LHCN-M2 (cell line): ENCODE measurements at regions not wholly inside any gene's neighbourhood (a gene's known extent, or its start where the extent isn't known, plus 50 kb on each side); places are given as distances from the start of the nearest gene placed in this dataset.
"Not testable (repeated sequence)": the region's sequence is repeated elsewhere in the genome, so short reads cannot be mapped to it uniquely, and the experiment has no call there.

Experiments
- DNase-seq: peaks from one replicate; pipeline ENCODE4 v3.0.0-alpha.2; 2012; ENCODE audit warnings: low read depth

DNA sequence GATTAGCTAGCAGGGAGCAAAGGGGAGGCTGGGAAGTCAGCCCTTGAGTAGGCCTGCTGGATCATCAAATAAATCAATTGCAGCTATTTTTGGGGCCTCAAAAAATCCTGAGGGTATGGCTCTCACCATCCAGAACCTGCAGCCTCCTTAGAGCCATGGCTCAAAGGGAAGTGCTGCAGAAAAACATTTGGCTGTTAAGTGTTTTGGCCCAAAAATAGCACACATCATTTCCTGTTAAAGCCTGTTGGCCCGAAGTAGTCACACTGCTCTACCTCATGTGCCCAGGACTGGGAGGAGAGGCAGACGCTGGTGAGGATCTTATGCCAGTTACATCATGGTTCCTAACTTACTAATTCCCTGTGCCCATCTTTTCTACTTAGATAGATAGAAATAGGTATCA lies 176.8 kb upstream of the PLGLB1 start:
- DNase-seq: not testable (repeated sequence)

DNA sequence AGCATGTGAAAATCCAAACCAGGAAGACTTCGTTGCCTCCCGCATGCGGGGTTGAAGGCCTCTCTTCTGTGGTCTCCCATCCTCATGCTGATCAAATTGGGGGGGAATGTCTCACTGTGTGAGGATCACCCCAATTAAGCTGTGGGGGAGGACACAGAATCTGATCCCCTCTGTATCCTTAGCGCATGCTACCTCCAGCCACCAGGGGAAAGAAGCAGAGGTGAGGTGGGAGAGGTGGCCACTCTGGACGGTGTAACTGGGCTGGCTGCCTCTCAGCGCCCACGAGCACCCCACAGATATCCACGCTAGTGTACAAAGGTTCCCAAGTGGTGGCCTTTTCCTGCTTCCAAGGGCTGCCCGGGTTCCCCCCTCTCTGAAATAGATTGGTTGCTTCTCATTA lies 177.6 kb upstream of the PLGLB1 start:
- not testable (repeated sequence) for DNase-seq

DNA sequence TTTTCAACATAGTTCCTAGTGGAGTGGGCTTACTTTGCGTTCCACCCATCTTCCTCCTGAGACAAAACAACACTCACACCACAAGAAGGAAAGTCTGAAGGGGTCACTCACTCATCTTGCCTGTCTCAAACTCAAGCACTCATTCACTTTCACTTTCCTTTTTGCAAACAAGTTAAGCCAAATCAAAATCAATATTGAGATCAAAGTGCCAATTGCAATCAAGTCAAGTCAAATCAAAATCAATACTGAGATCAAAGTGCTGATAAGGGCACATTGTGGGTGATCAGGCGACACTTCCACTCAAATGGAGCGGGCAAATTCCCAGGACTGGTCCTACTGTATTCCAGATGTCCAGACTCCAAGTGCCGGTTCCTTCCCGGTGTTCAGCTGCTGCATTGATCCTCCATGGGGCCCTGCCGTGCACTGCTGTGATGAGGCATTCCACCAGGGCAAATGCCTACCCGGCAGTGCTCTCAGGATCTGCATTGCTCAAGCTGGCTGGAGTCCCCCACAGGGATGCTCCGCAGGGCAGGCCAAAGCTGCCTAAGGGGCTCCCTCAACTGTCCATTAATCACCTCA lies 183.0 kb upstream of the PLGLB1 start:
- not testable (repeated sequence) for DNase-seq

DNA sequence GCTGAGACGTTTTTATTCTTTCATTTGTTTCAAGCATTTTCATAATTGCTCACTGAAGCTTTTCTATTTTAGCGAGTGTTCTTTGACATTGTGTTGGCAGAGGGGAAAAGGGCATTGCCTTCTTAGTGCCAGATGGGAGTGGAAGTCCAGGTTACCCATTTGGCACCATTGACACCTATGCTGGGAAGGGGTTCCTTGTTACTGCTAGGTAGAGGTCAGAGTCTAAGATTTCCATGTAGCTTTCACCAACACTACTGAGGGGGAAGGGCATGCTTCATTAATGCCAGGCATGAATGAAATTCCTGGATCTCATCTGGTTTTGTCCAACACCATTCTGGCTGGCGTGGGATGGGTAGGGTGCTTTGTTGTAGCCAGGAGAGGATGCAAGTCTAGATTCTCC lies 191.3 kb upstream of the PLGLB1 start:
- not testable (repeated sequence) for DNase-seq

DNA sequence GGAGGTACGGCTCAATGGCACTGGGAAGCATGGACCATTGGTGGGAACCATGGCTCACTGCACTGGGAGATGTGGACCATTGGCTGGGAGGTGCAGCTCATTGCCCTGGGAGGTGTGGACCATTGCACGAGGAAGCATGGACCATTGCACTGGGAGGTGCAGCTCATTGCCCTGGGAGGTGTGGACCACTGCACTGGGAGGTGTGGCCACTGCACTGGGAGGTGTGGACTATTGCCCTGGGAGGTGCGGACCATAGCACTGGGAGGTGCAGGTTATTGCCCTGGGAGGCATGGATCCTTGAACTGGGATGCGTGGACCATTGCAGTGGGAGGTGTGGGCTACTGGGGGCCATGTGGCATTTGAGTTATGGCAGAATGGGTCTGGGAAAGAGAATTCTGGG lies 195.4 kb upstream of the PLGLB1 start:
- not testable (repeated sequence) for DNase-seq

DNA sequence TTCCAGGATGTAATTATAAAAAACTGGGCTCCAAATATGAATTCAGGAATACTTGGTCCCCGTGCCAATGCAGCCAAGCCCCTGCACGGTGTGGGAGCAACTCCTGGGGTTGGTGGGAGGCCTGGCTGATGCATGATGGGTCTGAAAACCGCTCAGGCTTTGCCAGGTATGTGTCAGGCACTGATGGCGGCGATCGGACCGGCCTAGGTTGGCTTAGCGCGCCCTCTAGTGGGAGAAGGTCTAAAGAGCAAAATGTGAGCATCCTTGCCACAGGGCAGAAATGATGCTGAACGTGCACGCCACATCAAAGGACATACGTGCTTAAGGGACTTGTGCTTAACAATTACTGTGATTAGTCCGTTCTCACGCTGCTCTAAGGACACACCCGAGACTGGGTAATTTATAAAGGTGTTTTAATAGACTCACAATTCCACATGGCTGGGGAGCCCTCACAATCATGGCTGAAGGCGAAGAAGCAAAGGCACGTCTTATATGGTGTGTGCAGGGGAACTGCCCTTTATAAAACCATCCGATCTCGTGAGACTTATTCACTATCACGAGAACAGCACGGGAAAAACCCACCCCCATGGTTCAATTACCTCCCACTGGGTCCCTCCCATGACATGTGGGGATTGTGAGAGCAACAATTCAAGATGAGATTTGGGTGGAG lies 196.2 kb upstream of the PLGLB1 start:
- not testable (repeated sequence) for DNase-seq

DNA sequence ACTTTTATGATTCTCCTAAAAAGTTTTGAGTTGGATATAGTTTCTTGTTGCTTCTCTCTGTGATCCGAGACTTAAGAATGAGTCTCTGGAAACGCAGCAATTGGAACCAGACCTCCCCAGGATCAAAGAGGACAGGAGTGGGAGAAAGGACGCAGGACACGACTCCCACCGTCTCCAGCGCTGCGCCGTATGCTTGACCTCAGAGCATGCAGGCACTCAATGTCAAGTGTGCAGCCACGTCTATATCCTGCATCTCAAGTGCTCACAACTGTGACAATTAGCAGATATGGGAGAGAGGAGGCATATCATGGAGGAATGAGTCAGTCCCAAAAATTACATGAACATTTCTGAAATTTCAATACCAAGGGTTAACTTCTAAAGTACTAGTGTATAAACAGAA lies 199.0 kb upstream of the PLGLB1 start:
- not testable (repeated sequence) for DNase-seq

DNA sequence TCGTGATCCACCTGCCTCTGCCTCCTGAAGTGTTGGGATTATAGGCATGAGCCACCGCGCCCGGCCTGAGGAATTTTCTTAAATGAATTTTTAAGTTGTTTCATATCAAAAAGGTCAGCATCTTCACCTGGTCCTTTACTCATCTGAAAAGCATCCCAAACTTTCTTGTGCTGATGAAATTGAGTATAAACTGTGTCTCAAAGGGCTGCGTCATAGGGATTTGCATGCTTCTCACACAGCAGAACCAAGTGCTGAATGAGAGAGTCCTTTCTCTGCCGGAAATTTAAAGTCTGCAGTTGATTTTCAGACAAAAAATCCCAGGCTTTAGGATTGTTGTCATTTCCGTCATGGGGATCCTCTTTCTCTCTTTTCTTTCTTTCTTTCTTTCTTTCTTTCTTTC lies 200.5 kb upstream of the PLGLB1 start:
- DNase-seq: peak; percentile 23

DNA sequence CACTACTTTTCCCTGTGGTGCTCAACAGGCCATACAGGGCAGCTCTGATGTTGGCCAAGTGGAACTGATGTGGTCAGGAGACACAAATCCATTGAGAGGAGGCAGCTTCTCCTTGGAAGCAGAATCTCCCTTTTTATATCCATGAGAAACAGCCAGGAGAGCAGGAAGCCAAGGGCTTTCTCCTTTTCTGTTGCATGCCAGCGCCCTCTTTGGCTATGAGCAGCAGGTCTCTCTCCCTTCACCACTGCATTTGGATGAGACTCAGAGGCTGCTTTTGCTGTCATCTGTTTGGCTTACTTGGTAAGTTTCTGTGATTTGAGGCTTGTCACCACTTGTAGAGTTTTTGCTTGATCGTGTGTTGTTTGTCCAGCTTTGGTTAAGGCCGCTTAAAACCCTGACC lies 202.2 kb upstream of the PLGLB1 start:
- DNase-seq: not testable (repeated sequence)

DNA sequence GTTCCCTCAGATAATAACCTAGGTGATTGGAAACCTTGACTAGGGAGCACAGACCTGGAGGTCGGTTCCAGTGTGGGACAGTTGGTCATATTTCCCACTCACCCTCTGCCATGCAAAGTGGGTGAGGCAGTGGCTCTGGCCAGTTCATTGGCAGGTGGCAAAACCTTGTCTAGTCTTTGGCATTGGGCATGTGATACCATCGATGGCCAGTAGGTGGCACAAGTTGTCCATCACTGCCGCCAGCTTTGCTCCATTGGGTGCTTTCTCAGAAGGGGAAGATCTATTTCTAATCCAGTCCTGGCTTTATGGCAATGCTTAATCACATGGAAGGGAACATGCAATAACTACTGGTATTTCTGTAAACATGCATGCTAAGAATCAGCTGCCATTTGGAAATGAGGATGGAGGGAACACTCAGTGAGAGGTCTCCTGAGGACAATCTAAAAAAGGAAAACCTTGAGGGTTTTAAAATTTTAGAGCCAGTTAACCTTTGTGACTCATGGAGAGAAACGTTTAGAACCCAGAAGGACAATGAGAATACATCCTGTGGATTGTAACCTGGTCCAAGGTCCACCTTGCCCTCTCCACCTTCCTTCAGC lies 207.5 kb upstream of the PLGLB1 start:
- peak; percentile 4 for DNase-seq

DNA sequence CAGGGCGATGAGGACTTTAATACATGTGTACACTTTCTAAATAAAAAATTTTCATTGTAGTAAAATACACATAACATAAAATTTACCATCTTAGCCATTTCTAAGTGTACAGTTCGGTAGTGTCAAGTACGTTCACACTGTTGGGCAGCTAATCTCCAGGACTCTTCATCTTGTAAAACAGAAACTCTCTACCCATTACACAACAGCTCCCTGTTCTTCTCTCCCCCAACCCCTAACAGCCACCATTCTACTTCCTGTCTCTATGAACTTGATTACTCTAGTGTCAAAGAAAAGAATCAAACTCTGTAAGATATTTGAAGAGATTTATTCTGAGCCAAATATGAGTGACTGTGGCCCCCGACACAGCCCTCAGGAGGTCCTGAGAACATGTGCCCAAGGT lies 208.3 kb upstream of the PLGLB1 start:
- not testable (repeated sequence) for DNase-seq

DNA sequence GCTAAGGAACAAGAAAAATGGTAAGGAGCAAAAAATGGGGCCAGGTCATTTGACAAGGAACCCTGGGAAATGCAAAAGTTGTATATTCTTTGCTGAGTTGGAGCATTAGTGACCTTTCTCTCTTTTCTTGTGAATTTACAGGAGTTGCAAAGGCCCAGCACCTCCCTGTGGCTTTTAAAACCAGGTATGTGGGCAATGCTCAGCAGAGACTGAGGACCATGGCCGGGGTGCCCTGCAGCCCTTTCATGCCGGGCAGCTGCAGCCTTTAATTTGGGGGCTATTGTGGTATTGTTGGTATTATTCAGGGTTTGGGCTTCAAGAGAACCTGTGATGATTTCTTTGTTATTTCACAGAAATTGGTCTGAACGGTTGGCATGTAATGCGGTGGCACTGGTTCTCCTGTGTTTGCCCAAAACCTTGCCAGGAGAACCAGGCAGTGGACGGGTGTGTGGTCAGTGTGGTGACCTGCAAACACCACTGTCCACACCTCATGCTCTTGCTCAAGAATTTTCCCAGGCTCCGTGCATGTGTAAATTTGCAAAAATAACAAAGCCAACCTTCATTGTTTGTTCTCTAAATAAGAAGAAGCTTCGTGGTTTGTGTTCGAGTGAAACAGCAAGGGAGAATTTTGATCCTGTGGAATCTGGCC lies 213.8 kb upstream of the PLGLB1 start:
- not testable (repeated sequence) for DNase-seq

DNA sequence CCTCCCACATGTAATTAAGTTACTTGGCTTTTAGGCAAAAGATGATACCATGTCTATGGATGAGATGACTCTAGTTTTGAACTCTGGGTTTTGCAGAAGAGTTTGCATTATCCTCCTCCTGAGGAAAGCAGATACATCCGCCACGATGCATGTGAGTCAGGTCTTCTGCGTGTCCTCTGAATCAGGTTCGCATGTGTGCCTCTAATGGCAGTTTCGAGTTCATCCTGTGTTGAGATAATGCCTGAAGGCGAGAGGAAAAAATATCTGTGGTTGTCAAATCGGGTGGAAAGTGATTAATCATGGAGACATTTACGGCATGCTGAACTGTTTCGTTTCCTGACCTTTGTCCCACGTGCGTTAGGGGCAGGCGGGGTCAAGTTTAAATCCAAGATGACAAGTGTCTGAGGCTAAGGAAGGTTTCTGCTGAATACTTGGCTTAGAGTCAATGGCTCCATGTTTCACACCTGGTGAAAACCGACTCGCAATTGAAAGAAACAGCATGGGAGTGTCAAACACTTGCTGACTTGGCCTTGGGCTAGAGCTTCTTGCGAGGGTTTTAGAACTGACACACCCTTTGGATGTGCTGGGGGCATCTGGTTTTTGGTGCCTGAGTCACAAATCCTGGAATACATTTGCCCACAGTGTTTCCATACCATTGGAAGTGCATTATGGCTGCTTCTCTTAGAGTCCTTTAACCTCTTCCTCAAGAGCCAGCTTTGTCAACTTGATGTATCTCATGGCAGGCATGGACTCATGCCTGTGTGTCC lies 216.1 kb upstream of the PLGLB1 start:
- not testable (repeated sequence) for DNase-seq

DNA sequence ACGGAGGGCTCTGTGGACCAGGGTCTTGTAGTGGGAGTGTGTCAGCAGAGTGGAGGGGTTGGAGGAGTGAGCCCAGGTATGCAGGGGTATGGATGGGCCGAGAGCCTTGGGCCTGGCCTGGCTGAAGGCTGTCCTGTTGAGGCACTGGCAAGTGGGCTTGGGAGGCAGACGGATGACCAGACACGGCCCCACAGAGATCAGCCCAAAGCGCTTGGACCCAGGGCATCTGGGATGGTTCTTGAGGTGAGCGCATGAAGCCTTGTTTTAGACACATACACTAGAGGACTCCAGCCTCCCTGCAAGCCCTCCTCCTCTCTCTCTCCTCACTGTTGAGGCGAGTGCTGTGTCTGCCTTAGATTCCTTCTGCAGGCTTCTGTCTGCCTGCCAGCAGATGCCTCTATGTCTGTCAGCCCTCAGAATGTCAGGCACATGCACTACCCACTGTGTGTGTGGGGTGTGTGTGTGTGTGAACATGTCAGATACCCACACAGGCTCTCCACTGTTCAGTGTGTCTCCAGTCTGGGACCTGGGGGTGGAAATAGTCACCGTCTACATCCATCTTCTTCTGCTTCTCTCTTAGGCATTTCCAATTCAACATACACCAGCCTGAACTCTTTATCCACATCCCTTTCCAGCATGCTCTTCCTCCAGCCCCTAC lies 218.0 kb upstream of the PLGLB1 start:
- DNase-seq: not testable (repeated sequence)

DNA sequence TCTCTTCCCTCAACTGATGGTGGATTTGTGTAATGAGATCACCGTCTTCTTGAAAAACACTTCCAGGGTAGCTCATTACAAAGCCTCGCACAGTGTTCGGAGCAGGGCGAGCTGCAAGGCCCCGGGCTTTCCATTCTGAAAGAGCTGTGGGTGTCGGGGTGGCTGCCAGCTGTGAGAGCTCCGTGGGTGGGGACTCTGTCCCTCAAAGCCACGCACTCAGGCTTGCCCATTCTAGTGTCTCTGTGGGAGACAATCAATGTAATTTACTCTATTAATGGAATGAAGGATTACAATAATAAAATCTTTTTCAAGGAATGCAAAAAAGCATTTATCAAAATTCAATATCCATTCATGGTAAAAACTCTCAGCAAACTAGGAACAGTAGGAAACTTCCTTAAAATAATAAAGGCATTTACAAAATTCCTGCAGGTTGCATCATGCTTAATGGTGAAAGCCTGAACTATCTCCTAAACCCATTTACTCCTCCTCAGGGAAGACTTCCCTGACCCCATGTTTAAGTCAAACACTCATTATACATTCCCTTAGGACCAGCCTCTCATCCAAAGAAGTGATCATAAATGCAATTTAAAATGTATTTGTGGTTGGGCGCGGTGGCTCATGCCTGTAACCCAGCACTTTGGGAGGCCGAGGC lies 224.5 kb upstream of the PLGLB1 start:
- not testable (repeated sequence) for DNase-seq

DNA sequence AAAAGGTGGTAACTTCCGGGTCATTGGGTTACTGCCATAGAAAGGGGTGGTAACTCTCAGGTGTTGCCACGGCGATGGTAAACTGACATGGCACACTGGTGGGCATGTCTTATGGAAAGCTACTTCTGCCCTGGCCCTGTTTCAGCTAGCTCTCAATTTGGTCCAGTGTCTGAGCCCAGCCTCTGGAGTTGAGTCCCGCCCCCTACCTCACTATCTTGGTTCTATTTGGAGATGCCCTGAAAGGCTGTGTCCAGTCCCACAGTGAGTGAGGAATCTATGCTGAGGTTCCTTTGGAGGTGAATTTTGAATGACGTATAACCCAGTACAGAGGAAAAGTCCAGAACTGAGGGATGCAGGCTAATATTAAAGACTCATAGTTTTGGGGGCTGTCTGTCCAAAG lies 230.4 kb upstream of the PLGLB1 start:
- DNase-seq: not testable (repeated sequence)

DNA sequence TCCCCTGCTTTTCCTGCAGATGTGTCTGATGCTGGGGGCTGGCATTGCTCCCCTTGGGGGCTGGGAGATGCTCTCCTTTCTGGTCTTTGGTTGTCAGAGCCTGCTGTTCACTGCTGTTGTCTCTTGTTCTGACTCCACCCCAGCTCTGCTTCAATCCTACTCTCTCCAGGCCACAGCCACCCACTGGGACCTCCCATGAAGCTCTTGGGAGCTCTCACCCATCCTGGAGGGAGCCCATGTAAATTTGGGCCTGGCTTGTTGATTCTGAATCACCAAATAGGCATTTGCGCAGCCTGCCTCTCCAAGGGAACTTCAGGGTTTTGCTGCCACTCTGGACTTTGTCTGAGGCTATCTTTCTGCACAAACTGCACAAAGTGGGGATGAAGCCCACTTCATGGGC lies 232.9 kb upstream of the PLGLB1 start:
- DNase-seq: not testable (repeated sequence)

DNA sequence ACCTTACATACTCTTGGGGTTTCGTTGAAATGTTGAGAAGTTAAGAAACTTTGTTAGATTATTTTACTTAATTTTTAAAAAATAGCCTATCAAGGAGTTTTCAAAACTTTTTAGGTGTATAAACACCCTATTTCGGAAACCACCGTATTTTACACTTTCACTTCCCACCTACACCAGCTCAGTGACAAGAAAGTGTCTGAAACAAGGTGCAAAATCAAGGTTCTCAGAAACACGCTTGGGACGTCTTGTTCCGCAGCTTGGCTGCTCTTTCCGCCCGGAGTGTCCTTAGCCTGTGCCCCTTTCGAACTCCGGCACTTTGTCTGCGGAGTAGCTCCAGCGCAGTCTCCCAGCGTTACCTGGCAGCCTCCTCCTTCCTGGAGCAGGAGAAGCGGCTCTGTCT lies 233.8 kb upstream of the PLGLB1 start:
- DNase-seq: not testable (repeated sequence)

DNA sequence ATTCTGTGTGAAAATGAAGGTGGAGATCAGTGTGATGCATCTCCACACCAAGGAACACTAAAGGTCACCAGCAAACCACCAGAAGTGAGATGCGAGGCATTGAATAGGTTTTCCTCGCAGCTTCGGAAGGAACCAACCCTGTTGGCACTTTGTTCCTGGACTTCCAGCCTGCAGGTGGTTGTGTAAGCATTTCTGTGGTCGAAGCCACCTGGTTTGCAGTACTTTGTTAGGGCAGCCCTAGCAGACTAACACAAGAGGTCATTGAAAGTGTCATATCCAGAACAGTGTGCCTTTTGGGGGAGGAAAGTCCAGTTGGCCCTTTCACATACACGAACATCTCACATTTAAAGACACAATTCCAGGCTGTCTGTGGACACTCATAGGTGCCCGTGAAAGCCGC lies 237.2 kb upstream of the PLGLB1 start:
- DNase-seq: not testable (repeated sequence)

DNA sequence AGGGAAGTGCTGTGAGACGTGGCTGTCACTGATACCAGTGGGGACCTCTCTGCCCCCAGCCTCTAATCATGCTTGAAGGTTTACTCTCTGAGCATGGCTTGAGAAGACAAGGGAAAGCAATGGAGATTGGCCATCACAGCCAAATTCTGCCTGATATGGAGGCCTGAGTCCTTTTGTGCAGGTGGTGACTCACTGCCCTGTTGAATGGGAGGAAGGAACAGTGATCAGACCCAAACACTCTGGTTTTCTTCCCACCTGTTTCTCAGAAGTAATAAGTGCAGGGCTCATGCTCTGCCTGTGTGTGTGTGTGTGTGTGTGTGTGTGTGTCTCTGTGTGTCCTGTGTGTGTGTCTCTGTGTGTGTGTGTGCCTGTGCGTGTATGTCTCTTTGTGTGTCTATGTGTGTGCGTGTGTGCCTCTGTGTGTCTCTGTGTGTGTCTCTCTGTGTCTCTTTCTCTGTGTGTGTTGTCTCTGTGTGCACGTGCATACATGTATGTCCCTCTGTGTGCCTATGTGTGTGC lies 240.6 kb upstream of the PLGLB1 start:
- DNase-seq: peak; percentile 1
